GM12892 (cell line): ENCODE measurements at regions not wholly inside any gene's neighbourhood (a gene's known extent, or its start where the extent isn't known, plus 50 kb on each side); places are given as distances from the start of the nearest gene placed in this dataset.
A peak's percentile ranks its signal among the peaks of the same experiment; 100 is the strongest.
"Not testable (repeated sequence)": the region's sequence is repeated elsewhere in the genome, so short reads cannot be mapped to it uniquely, and the experiment has no call there.

ENCODE experiments used
- DNase-seq: peaks from one replicate; pipeline ENCODE4 v3.0.0; 2011; ENCODE audit not compliant: insufficient read length
- FAIRE-seq: peaks from 2 replicates; lab custom pipeline; 2011; peaks lifted over from hg19 to GRCh38; lab: Jason Lieb, UNC
- POLR2A ChIP-seq: IDR thresholded peaks from 2 replicates; pipeline ENCODE4 v1.6.1; 2011; ENCODE audit warnings: low read depth, low read length, control low read depth
- POLR2AphosphoS5 ChIP-seq: IDR thresholded peaks from 2 replicates; pipeline ENCODE4 v1.6.1; 2011; ENCODE audit warnings: low read depth, low read length, control low read depth
- TAF1 ChIP-seq: IDR thresholded peaks from 2 replicates; pipeline ENCODE4 v1.6.1; 2011; ENCODE audit warnings: low read depth, mild to moderate bottlenecking, control low read depth, low read length, borderline replicate concordance

DNA sequence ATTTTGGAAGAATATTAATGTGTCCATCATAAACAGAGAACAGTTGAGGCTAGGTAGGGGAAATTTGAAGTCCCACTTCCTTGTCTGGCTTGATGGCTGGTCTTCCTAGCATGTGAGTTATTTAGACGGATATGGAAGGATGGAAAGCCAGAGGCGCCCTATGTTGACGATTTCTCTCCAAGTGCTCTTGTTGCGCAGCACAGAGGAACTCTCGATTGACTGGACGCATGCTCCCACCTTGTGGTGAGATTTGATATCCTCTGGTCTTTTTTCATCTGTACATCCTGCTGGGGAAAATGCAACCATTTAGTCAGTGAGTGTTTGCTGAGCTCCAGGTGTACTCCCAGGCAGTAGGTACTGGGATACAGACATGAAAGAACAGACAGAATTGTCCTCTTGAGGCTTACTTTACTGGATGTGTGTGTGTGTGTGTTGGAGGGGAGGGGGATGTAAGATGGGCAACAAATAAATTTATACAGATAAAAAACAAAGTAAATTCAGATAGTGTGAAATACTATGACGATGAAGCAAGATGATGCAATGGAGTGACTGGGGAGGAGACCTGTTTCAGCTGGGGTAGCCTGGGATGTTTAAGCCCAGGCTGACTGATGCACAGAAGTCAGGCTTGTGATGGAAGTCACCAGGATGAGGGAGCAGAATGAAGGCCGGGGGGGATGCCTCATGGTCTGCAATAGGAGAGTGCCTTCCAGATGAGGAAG is 137.2 kb downstream of the TRIM43 start:
- peak; percentile 16 for DNase-seq
- FAIRE-seq: peak; percentile 93
- TF ChIP-seq POLR2AphosphoS5 (no peak), POLR2A (no peak), TAF1 (no peak)

DNA sequence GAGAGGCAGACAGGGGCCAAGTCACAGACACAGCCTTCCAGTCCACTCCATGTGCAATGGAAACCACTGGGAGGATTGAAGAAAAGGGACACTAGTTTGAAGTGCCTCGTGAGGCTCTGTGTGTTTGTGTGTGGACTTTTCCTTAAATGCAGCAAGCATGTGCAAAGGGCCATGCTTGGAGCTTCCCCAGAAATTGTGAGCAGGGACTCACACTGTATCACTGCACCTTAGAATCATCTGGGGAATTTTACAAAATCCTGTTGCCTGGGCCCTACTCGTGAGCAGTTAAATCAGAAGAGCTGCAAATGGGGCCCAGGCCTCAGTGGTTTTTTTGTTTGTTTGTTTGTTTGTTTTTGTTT is 137.8 kb downstream of the TRIM43 start:
- no peak for DNase-seq
- no peak for TF ChIP-seq POLR2AphosphoS5
- TF ChIP-seq TAF1: no peak
- TF ChIP-seq POLR2A: no peak
- FAIRE-seq: no peak

DNA sequence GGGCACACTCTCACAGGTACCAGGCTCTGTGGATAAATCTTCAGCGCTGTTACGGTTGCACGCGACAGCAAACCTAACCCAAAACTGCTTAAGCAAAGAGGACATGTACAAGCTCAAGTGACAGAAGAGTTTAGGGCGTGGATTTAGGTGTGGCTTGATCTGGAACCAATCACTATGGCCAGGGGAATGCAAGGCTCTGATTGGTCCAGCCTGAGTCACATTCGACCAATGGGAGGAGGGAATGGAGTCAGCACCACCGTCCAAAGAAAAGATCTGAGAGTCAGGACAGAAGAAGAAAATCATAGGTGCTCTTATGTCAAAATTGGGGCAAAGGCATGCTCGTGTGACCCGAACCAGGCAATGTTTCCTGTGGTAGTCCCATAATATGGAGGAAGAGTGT is 139.0 kb downstream of the TRIM43 start:
- DNase-seq: no peak
- TF ChIP-seq POLR2A (no peak), POLR2AphosphoS5 (no peak), TAF1 (no peak)
- FAIRE-seq: no peak

DNA sequence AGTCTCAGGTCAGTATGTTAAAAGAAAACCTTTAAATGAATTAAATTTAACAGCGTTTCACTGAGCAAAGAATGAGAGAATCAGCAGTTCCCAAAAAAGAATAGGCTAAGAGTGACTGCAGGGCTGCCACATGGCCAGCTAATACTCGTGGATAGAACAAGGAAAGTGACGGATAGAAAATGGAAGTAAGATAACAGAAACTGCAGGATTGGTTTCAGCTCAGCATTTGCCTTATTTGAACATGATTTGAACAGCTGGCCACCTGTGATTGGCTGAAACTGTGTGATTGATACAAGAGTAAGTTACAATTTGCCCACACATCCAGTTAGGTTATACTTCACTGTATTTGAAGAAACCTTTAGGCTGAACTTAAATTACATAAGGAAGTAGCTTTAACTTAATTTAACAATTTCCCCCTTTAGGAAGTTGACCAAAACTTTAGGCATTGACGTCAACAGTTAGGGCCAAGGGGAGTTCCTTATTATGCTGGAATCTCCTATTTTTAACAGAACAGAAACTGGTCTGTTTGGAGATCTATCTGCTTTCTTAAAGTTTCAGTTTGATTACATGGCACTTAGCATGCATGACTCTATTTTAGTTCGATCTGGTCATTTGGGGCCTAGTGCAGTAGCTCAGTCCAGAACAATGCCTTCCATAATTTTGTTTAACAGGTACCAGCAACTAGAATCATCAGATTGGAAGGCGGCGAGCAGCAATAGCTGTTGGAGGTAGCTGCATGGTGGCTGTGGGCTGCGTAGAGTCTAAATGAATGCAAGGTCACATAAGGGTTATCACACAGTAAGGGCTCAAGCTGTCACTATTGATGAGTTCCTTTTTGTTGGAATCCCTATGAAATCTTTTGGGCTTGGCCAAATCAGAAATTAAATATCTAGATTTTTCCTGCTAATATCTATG is 143.4 kb downstream of the TRIM43 start:
- TF ChIP-seq POLR2AphosphoS5 (no peak), TAF1 (no peak), POLR2A (no peak)
- no peak for DNase-seq
- FAIRE-seq: peak; percentile 53

DNA sequence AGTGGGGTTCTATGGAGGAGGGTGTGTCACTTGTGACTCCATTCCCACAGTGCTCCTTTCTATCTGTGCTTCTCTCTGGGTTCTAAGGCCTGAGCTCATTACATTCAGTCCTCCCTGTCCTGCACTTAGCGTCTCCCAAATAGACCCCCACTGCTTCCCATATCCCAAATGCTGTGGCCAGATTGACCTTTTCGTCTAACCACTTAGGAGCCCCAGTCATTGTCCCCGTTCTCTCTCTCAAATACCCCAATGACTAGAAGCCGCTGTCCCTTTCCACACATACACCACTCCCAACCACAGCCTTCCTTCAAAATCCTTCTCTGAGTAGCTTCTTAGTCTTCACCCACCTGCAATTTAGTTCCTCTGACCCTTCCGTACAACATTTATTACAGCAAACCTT is 146.5 kb downstream of the TRIM43 start:
- FAIRE-seq (no peak), DNase-seq (no peak)
- TF ChIP-seq POLR2AphosphoS5 (no peak), TAF1 (no peak), POLR2A (no peak)

DNA sequence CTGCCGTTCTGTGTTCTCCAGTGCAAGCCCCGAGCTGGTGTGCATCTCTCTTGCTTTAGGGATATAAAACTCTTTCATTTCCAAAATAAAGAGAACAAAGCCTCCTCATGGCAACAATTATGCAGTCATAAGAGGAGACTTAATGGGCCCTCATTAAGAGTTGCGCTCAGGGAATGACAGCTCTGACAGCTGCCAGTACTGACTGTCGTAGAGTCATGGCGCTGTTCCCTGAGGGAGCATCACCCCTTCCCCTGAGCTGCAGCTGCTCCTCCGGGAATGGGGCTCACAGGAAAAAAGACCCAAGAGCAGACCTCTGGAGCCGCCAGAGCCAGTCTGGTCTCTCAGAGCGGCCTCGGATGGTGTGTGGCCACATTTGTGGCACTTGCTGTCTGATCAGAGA is 160.3 kb downstream of the TRIM43 start:
- FAIRE-seq, DNase-seq: not testable (repeated sequence)

DNA sequence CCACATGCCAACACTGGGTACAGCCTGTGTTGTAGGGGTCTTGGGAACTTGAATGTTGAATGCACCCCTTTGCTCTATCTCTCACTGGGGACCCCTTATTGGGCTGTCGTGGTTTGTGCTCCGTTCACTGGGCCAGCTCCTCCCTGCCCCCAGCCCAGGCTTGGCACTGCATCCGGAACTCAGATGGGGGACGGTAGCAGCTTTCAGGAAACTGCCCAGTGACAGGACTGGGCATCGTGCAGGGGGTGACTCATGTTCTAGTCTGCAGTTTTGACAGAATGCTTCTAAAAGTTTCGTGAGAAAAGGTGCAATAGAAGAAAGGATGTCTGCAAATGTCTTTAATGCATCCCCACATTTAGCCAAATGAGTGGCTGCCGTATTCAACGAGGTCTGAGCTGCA is 162.0 kb downstream of the TRIM43 start:
- not testable (repeated sequence) for FAIRE-seq, DNase-seq

DNA sequence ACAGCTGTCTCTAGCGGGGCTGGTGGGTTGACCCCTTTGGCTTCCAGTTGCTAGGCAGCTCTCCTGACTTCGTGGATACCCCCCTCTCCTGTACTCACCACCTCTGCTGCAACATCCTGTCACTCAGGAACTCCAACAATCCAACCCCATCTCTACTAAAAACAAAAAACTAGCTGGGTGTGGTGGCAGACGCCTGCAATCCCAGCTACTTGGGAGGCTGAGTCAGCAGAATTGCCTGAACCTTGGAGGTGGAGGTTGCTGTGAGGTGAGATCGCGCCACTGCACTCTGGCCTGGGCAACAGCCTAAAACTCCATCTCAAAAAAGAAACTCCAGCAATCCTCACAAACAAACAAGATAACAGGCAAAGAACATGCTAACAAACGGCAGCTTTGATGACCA is 162.4 kb downstream of the TRIM43 start:
- not testable (repeated sequence) for FAIRE-seq, DNase-seq

DNA sequence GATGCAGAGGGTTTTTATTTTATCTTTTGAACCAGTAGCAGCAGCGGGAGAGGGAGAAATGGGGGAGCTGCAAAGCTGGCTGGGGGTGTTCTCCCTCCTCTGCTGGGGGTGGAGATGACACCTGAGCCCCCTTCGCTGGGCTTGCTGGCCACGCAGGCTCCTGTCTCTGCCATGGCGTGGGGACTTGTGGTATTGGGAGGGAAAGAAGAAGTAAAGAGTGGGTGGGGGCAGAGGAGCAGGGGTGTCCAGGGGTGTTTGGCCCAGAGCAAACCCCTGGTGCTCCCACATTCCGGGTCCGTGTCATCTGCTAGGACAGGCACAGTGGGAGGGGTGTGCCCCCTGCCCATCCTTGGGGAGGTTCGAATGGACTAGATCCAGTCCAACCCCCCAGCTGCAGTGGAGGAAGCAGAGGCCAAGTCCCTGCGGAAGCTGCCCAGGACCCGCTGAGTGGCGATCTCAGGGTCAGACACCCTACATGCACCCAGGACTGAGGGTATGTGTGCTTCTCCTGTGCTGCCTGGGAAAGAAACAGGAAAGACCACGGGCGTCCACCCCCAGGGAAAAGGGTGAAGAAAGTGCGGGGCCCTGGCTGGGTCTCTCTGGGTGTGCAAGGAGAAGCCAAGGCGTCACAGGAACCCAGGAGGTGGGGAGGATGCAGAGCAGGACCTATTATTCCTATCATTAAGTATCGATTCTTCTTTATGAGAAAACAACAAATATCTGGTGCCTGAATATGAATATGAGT is 163.2 kb downstream of the TRIM43 start:
- not testable (repeated sequence) for FAIRE-seq, DNase-seq

DNA sequence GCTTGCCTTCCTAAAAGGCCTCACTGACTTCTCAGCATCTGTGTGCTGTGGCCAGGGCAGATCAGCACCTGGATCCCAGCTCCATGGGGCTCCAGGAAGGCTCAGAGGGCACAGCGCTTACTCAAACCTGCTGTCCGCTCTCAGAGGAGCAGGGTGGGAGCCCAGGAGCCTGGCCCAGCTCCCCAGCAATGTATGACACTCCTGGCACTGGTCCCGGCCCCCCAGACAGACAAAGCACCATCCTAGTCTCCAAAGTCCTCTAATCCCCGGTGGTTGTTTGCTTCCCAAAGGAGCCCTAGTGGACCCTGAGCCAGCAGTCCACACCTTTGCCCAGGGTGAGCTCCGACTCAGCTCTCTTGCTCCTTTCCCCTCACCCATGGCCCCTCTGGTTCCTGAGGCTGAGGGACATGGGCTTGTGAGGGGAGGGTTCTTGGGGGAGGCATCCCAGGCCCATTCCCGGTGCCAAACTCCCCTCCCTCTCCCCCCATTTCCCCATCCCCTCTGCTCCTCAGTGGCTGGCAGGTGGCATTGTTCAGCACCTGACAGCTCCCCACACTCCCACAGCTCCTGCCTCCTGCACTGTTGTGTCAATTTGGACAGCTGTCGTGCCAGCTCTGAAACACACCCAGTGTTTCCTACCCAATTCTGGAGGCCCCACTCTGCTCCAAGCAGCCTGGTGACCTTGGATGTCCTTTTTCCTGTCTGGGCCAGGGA is 164.3 kb downstream of the TRIM43 start:
- not testable (repeated sequence) for FAIRE-seq

DNA sequence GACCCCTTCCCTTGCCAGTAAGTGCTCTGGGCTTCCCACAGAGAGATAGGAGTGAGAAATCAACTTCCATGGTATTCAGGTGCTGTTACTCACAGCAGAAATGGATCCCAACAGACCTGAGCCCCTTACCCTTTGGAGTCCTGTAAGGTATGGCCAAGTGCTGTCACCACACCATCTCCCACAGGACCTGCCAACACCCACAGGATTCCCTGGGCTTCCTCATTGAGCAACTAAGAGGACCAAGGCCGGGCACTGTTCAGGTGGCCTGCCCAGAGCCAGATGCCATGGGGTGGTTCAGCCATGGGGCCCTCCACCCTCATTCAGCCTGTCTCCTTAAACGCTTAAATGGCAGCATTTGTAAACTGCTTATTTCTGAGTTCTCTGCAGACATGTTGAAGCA is 166.2 kb downstream of the TRIM43 start:
- FAIRE-seq: no peak
- no peak for TF ChIP-seq POLR2A
- no peak for DNase-seq

More for the DNA sequence above, 164.3 kb downstream of the TRIM43 start:
- DNase-seq: not testable (repeated sequence)
